NCI-H748 (cell line): ENCODE measurements at regions not wholly inside any gene's neighbourhood (a gene's known extent, or its start where the extent isn't known, plus 50 kb on each side); places are given as distances from the start of the nearest gene placed in this dataset.

Source experiments
- DNase-seq: peaks from one replicate; lab custom pipeline; 2025; ENCODE audit not compliant: unreplicated experiment; lab: John Stamatoyannopoulos, UW

DNA sequence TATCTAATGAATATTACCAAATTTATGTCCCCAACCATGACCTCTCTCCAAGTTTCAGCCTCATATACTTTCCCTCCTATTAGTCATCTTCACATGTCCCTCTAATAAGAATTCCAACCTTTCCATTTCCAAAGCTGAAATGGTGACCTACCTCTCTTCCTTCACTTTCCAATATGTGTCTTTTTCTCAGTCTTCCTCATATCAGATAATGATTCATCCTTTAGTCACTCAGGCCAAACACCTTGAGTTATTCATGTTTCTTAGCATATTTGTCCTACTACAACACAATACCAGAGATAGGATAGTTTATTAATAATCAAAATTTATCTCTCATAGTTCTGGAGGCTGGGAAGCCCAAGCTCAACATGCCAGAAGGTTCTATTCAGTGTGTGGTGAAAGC, 318.5 kb upstream of the ZWINT start:
- DNase-seq, result no peak

DNA sequence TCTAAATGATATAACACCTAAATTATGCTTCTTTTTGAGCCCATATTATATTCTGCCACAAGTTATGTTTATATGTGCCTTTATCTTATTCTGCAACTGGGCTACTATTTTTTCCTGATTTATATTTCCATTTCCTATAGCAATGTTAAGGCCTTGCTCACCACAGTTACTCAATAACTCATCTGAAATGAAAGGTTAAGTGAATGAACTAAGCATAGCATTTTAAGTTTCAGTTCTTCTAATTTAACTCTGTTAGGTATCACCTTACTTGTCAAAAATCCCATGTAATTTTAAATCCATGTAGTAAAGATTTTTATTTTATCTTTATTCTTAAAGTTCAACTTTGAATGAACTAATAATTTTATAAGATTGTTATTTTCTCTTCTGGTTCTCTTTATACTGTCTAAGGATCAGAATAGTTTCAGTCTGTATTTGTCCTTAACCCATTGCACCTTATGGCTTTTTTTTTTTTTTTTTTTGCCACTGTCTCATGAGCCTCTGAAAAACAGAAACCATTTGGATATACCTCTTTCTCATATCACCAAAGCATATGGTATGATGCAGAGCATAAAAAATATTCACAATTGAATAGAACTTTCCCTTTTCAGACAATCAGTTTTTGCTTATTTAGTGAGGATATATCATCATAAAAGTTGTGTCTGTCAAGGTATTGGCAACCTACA, 301.8 kb upstream of the ZWINT start:
- DNase-seq, result no peak

DNA sequence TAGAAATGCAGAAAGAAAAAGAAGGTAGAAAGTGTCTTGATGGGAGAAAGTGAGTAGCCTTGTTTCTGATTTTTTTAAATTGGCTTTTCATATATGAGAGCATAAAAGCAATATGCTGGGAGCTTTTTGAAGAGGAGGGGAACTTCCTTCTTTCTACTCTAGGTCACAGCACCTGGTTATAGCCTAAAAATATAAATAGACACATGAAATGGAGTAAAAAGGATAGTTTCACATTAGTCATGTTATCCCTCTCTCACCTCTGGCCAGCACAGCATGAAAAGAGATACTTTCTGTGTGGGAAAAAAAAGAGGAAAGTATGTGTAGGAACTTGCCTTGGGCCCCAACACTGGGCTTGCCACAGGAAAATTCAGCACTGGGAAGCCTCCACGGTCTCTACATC, 292.2 kb upstream of the ZWINT start:
- DNase-seq, result no peak

DNA sequence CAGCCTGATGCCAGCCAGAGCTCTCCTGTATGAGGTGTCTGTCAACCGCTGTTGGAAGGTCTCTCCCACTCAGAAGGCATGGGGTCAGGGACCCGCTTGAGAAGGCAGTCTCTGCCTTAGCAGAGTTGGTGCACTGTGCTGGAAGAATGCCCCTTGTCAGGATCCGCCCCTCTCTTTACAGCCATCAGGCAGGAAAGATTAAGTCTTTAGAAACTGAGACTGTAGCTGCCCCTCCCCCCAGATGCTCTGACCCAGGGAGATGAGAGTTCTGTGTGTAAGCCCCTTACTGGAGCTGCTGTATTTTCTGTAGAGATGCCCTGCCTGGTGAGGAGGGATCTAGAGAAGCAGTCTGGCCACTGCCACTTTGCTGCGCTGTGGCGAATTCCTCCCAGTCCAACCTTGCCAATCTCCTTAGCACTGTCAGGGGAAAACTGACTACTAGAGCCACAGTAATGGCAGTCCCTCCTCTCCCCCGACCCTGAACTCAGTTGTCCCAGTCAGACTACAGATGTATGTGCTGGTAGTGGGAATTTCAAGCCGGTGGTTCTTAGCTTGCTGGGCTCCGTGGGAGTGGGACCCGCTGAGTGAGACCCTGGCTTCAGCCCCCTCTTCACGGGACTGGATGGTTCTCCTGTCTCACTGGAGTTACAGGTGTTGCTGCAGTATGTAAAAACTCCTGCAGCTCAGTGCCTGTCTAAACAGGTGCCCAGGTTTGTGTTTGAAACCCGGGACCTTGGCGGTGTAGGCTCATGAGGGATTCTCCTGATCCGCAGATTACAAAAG, 285.5 kb upstream of the ZWINT start:
- no peak for DNase-seq

DNA sequence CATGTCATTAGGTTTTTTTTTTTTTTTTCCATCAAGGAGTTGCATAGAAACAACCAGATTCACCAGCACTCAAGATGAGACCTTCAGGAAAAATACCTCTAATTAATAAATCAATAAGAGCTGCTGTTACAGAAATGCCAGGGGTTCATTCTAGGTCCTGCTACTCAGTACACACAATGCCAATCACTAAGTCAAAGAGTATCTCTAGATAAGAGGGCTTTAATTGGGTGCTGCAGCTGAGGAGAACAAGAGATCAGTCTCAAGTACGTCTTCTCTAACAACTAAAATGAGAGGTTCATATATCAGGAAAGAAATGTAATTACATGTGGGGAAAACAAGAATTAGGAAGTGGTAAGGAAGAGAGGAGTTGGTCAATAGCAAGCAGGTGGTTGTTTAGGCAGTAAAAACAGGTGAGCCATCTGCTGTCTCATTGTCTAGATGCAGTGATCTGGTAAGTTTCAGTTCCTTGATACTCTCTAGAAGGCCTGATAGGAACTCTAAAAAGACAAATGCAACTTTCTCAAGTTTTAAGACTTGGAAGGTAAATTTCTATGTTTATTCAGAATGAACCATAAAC, 272.9 kb upstream of the ZWINT start:
- DNase-seq, result peak; percentile 78

DNA sequence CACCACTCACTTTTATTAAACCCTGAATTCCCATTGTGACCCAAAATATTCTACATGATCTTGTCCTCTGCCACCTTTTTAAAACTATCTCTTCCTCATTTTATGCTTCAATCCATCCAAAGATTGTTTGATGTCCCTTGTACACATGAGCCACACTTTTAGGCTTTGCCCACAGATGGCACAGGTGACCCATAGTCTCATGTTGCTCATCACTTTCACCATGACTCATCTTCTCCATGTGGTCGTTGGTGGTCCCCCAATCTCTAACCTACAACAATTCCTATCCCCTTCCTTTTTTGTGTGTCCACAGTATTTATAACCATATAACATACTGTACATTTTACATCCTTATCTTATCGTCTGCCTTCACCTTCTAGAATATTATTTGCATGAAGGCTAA, 271.5 kb upstream of the ZWINT start:
- no peak for DNase-seq

DNA sequence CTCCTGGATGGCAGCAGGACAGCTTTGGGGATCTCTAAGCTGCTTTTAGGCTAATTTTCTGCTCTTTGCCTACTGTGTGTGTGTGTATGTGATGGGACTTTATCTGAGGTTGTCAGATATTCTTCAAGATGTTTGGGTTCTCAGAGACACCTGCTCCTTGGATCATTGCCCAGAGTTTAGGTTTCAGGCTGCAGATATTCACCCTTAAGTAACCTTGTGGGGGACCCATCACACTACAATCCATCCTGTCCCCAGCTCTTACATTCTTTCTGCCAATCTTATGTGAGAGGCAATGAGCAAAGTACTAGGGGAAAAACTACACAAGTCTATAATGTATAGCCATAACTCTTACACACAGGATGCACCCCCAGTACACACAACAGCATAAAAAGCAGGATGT, 263.0 kb upstream of the ZWINT start:
- DNase-seq, result no peak

DNA sequence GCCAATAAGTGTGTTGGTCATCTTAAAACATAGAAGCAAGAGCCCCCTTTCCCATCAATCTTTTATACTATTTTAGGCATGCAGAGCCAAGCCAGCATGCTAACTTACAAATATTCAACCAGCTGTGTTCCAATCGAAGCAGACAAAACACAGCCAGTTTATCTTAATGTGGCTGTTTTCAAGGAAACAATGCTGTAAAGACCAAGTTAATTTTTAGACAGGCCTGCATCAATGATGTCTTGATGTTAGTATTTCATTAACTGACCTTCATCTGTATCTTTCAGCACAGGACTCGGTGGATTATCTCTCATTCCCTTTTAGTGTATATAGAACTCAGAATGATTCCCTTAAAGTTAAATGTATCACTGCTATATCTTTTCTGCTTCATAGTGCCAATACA, 262.0 kb upstream of the ZWINT start:
- no peak for DNase-seq

DNA sequence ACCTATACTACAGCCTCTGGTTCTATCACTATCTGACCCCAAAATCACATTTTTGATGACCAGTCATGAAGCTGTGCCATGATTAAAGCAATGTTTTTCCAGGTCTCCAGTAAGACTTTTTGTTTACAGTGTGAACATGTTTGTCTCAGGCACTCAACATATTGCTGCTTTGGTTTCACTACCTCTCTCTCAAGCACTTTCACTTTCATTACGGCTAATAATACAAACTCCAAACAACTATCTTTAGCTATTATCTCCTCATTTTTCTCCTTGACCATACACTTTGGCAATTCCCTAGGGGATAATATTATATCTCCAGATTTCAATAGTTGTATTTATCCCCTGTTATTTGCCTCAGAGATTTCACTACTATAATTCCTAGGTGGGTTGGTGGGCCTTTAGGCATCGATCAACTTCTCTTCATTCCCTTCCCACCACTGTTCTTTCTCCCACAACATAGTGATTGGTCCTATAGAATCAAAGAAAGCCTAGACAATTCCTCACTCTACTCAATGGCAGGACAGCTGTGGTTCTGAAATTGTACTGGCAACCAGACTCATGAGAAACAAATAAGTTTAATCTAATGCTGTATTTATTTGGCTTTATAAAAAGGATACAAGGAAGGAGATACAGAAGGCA, 261.4 kb upstream of the ZWINT start:
- peak; percentile 2 for DNase-seq

DNA sequence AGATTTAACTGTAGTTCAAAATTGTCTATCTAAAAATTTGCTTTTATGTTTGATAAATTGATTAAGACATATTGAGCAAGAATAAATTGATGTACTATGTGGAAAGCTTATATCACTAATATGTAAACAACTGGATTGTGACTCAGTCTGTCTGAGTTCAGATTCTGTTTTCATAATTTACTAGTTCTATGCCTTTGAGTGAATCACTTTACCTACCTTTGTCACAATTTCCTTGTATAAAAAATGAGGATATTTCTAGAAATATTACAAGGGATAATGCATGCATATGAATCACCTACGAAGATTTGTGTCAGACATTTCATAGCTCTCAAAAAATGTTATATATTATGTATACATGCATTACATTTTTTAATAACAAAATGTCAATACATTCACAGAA, 245.1 kb upstream of the ZWINT start:
- DNase-seq, result no peak

DNA sequence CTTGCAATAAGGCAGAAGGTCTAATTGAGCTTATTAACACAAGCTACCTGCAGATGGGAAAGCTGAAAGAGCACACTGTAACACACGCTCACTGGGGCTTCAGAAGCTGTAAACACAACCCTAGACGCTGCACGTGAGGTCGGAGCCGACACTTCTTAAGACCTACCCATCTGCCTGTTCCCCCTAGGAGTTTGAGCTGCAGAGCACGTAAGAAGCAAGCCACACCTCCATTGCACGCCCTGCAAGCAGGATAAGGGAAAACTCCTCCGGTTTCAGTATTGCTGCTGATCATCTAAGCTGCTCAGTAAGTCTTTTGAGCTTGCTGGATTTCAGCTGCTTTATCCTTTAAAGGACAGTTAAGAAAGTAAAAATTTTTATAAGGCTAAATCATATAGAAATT, 244.0 kb upstream of the ZWINT start:
- DNase-seq, result peak; percentile 60

DNA sequence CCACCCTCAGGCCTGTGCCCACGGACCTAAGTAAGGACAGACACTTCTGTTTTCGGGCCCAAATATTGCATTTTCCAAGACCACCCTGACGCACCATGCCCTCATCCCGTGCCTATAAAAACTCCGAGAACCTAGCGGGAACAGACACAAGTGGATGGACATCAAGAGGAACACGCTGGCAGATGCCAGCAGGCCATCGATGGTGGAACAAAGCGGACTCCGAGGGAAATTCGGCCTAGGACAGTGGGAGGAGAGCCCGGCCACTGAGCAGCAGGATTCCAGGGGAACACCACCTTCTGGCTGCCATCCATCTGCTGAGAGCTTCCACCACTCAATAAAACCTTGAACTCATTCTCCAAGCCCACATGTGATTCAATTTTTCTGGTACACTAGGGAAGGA, 243.6 kb upstream of the ZWINT start:
- no peak for DNase-seq

DNA sequence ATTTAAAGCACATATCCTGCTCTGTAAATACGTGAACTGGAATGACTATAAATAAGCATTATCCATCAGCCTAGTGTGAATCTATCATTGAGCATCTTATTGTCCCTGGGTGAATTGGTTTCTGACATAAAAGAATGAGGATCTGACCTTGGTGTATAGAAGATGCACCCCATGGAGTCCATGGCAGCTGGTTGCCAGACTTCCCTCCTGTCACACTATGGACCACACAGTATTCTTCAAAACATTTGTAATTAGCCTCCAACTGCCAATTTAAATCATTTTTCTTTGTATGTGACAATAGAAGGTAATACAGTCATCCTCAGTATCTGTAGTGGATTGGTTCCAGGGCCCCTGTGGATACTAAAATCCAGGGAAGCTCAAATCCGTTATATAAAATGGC, 238.1 kb upstream of the ZWINT start:
- DNase-seq, result peak; percentile 85

DNA sequence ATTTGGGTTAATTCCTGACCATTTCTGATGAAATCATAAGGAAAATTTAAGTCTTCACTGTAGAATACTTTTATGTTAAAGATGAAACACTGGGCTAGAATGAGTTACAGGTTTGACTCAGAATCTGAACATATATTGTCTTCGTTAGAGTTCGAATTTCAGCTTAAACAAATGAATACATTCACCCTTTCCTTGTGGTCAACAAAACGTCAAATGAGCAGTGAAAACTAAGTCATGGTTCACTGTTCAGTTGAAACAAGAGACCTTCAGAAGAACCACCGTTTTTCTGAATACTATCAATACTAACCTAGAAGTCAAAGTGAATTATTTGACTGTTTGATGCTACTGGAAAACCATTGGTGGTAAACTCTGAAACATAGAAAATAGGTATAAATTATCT, 235.2 kb upstream of the ZWINT start:
- DNase-seq, result no peak

DNA sequence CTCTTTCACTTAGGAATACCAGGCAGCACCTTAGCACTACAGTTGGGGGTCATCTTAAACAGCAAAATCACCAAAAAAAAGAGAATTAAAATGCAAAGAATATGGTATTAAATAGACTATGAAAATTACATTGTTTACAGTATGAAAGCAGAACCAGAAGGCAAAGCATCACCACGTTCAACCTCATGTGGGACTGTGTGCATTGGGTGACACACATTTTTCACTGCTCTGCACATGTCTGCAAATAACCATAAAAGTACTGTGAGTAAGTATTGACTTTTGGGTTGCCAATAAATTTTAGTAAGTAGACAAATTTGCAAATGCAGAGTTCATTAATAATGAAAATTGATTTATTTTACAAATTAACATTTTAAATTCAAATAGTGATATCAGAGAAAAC, 232.1 kb upstream of the ZWINT start:
- no peak for DNase-seq

DNA sequence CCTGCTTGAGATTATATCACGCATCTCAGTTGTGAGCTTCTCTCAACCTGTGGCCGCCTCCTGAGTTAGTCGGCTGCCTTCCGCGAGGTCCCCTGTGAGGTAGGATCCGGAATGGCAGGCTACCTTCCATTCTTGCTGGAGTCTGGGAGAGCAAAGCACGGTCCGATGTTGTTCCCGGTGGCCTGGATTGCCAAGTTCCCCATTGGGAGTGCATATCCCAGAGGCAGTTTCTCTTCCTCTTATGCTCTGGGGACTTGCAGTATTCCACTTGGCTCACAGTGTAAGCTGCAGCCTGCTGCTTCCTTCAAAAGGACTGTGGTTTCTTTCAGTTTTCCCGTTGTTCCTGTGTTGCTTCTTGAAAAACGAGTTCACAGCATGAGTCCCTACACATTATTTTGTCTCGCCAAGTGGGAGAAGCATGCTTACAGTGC, 225.4 kb upstream of the ZWINT start:
- no peak for DNase-seq

DNA sequence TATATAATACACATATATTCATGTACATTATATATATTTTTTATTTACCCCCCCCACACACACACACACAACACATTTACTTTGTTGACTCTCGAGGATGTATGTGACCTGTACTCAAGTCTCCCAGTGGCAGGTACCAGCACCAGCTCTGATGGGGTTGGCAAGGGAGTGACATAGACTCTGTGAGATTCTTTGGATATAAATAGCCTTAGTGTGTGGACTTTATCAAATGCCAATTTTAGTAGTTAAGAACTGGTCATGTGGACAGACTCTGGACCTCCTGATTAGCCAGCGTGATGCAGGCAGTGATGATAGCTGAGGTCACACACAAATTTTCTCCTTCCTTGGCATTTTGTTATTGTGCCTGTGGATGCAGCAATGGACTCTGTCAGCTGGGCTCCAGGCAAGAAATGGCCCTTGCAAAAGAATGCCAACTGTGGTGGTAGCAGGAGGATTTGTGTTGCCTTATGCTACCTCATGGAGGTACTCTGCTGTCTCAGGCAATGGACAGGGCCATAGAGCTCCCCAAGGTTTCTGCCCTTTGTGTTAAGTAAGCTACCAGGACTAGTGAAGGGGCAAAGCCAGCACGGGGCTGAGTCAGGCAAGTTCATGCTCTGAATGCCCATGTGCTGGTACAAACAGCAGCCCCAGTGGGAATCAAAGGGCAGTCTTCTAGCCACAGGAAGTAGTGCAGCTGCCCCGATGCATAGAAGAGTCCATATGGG, 224.6 kb upstream of the ZWINT start:
- peak; percentile 3 for DNase-seq

DNA sequence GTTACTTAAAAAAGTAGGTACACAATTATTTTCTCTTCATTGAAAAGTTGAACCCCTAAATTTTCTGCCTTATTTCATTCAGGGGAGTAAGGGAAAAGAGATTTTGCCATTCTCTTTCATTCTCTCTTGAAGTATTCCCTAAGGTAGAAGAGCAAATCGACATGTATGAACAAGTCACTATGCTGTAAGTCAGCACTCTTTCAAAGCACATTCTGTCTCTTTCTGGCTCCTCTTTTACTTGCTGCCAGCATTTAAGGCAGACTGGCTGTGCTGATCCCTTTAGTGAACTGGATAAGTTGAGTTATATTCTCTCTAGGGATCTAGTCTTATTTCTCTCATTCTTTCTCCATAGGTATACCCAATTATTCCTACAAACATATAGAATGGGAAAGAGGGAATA, 222.3 kb upstream of the ZWINT start:
- no peak for DNase-seq

DNA sequence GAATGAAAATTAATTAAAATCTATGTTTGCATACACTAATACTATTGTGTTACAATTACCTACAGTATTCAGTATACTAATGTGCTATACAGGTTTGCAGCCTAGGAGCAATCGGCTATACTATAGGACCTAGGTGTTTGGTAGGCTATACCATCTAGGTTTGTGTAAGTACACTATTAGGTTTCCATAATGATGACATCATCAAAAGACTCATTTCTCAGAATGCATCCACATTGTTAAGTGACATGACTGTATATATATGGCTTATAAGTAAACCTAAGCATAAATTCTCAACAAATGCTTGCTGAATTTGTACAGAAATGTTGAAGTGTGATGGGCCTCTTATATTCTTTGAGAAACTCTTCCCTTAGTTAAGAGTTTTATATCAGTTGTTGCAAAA, 206.5 kb upstream of the ZWINT start:
- no peak for DNase-seq

DNA sequence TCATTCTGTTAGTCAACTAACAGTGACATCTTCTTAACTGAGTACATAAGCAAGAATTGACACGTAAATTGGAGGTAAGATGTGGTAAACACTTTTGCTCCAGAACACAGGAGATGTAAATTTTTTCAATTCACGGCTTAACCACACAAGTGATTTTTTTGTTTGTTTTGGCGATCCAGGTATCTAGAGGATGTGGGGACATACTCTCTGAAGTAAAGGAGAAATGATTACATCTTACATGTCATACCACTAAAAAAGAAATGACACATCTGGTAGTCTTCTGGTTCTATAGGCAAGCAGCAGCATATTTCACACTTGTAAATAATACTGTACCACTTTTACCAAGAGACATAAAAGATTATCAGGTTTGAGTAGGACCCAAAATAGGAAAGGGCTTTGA, 200.3 kb upstream of the ZWINT start:
- no peak for DNase-seq

DNA sequence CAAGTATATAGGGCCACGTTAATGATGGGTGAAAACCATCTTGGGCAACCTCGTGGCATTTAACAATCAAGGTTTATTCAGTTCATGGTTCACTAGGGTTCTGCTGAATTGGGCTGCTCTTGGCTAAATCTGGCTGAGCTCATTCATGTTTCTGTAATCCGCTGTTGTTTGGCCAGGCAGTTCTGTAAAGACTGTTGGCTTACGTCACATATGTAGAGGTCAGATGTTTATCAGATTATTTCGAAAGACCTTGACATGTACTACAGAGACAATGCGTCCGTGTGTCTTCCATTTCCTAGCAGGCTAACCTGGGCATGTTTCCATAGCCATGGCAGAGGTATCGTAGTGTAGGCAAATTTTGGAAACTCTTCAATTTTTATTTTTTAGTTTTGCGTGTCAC, 190.0 kb upstream of the ZWINT start:
- DNase-seq, result no peak
